Brain microvascular endothelial cell (primary cell): ENCODE measurements at regions not wholly inside any gene's neighbourhood (a gene's known extent, or its start where the extent isn't known, plus 50 kb on each side); places are given as distances from the start of the nearest gene placed in this dataset.

ENCODE experiments used
- DNase-seq: peaks from one replicate; pipeline ENCODE4 v3.0.0-alpha.2; 2020
- H3K27ac ChIP-seq: fragments of 250-450 bp; sonication (Bioruptor Pico); 2 replicates; pipeline ENCODE4 v1.5.1; 2020; ENCODE audit warnings: mild to moderate bottlenecking, moderate library complexity
- H3K27me3 ChIP-seq: fragments of 250-450 bp; sonication (Bioruptor Pico); replicated peaks from 2 replicates; pipeline ENCODE4 v1.5.1; 2020; ENCODE audit warnings: mild to moderate bottlenecking
- H3K36me3 ChIP-seq: fragments of 250-450 bp; sonication (Bioruptor Pico); replicated peaks from 2 replicates; pipeline ENCODE4 v1.5.1; 2020; ENCODE audit warnings: mild to moderate bottlenecking
- H3K4me3 ChIP-seq: 2 replicates; pipeline ENCODE4 v1.5.1; 2011; ENCODE audit warnings: low read depth, mild to moderate bottlenecking, control low read depth, low read length, moderate library complexity
- CTCF ChIP-seq: IDR thresholded peaks from 2 replicates; pipeline ENCODE4 v1.5.1; 2011; ENCODE audit warnings: low read depth, mild to moderate bottlenecking, moderate library complexity, low read length, control low read depth, inconsistent platforms; ENCODE audit errors: missing control alignments
- in situ Hi-C: cut with HindIII; loops from 2 replicates; pipeline ENCODE4 v1.10.0; 2017; ENCODE audit warnings: low sequenced_read_pairs, low pct_ligation_motif_present

GRCh38 chr16:13638218-13638617, 281.7 kb upstream of the ERCC4 start:
- in situ Hi-C loops = no loop called here

GRCh38 chr16:13643412-13643811, 276.5 kb upstream of the ERCC4 start:
- H3K27me3 ChIP-seq = no peaks in the 10 kb centered on the region
- in situ Hi-C loops = no loop called here
- no peak for DNase-seq
- no peaks in the 10 kb centered on the region for H3K36me3 ChIP-seq
- H3K27ac ChIP-seq = no peak overlapping the region
- no peak overlapping the region for H3K4me3 ChIP-seq
- no peak for TF ChIP-seq CTCF

More at GRCh38 chr16:13638218-13638617, 281.7 kb upstream of the ERCC4 start:
- no peaks in the 10 kb centered on the region for H3K27me3 ChIP-seq
- no peak overlapping the region for H3K4me3 ChIP-seq
- no peak for DNase-seq
- no peak overlapping the region for H3K27ac ChIP-seq
- no peaks in the 10 kb centered on the region for H3K36me3 ChIP-seq
- no peak for TF ChIP-seq CTCF

GRCh38 chr16:13645601-13646245, 274.2 kb upstream of the ERCC4 start:
- H3K27me3 ChIP-seq = no peaks in the 10 kb centered on the region
- H3K4me3 ChIP-seq = no peak overlapping the region
- DNase-seq = no peak
- no peak for TF ChIP-seq CTCF
- no peak overlapping the region for H3K27ac ChIP-seq
- in situ Hi-C loops = no loop called here
- no peaks in the 10 kb centered on the region for H3K36me3 ChIP-seq

GRCh38 chr16:13660807-13661206, 259.1 kb upstream of the ERCC4 start:
- Histone ChIP-seq H3K36me3 (no peaks in the 10 kb centered on the region), H3K27me3 (no peaks in the 10 kb centered on the region), H3K27ac (no peak overlapping the region), H3K4me3 (no peak overlapping the region)
- TF ChIP-seq CTCF = no peak
- in situ Hi-C loops = no loop called here
- no peak for DNase-seq

- Histone ChIP-seq H3K36me3 (no peaks in the 10 kb centered on the region), H3K27ac (no peak overlapping the region), H3K4me3 (no peak overlapping the region), H3K27me3 (no peaks in the 10 kb centered on the region)
- DNase-seq = no peak
- in situ Hi-C loops = no loop called here
- no peak for TF ChIP-seq CTCF
Observed at GRCh38 chr16:13665876-13666275, 254.1 kb upstream of the ERCC4 start.

- no peak for TF ChIP-seq CTCF
Observed at GRCh38 chr16:13672196-13672595, 247.8 kb upstream of the ERCC4 start.

More at GRCh38 chr16:13672196-13672595, 247.8 kb upstream of the ERCC4 start:
- in situ Hi-C loops = no loop called here
- no peak overlapping the region for H3K27ac ChIP-seq
- H3K27me3 ChIP-seq = no peaks in the 10 kb centered on the region
- no peak for DNase-seq
- H3K36me3 ChIP-seq = no peaks in the 10 kb centered on the region
- no peak overlapping the region for H3K4me3 ChIP-seq
